Medulla oblongata (tissue), 1 donor: ENCODE measurements at regions not wholly inside any gene's neighbourhood (a gene's known extent, or its start where the extent isn't known, plus 50 kb on each side); places are given as distances from the start of the nearest gene placed in this dataset.

Experiments used
- DNase-seq: peaks from one replicate; pipeline ENCODE4 v3.0.0-alpha.2; 2015; ENCODE audit errors: extremely low spot score

GRCh38 chr13:59531571-59532091 is 632.1 kb downstream of the DIAPH3 start:
- peak; percentile 83 for DNase-seq

DNA sequence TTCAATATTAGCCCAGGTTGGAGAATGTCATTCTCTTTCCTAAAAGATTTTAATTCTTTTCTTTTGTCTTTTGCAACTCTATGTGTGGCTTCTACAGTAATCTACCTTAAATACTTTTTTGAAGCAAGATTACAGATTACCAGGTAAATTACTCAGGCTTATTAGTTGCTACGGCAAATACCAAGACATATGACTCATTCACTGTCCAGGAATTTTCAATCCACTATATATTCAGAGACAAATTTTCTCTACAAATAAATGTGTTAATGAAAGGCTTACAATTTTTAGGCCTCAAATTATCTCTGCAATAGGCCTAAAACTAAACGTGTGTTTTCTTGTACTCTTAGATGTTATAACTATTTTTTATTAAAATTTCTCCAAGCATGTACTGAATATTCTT is 631.3 kb downstream of the DIAPH3 start:
- DNase-seq = no peak

DNA sequence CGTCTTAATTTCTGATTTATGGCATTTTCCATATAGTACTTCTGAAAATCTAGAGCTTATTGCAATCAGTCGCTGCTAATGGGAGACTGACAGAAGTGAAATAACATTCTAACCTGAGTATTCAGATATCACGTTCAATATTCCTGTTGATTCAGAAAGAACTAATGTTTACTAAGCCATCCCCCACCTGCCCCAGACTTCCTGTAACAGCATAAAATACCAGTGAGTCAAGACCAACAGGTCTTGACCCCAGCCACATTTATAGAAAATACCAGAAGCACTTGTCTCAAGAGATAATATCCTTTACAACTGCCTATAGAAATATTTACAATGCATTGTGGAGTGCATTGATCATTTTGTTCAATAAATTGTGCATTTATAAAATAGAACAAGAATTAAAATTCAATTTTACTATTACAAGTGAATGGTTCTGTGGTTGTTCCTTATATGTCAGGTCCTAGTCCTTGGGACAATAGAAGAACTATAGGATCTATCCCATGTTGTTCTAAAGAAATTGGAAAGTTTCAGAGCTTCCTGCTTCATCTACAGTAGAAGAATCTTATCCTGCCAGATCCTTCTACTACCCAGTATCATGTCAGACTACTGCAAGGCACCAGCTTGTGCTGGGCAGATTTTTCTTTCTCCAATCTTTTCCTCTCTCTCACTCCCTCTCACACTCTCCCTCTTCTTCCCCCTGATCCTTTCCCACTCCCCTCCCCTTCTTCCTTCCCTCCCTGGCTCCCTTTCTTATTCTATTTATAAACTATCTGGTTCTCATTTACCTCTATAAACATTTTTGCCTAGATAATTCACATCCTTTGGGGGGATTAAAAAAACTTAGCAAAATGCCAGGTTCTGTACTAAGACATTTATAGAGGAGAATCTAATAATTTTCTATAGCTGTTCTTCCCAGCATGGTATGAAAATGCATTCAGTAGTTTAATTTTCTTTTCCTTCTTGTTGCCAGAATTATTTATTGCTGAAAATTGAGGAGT is 629.9 kb downstream of the DIAPH3 start:
- DNase-seq = no peak

DNA sequence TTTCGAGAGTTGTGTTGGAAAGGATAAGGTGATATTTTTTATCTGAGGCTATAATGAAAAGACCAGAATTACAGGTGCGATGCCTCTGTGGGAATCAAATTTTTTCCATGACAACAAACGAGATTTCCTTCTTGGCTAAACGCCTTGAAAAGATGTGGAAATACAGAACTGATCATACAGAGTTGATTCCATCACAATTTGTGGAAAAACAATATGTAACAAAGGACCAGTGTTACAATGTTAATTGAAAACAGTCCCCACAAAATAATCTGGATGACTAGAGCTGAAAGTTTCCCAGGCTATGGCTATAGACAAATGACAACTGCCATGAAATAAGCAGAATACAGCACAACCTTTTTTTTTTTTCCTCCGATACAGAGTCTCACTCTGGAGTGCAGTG is 628.9 kb downstream of the DIAPH3 start:
- DNase-seq = no peak

GRCh38 chr13:59537500-59537899 is 626.2 kb downstream of the DIAPH3 start:
- no peak for DNase-seq

- no peak for DNase-seq
These were observed 625.2 kb downstream of the DIAPH3 start for GRCh38 chr13:59538512-59538911.

DNA sequence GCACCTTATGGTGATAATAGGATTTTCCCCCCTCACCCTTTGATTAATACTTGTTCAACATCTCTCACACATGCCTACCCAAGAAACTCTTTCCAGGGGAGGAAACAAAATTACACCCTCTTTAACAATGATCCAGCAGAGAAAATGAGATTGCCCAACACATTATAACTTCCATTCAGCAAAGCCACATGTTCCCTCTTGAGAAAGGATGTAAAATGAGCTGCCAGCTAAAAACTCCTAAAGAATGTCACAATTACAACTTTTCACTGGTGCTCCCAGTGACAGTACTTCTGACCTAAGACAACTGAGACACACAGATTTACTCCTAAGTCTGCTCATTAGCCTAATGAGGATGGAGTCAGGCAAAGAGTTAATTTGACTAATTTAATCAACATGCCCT is 621.4 kb downstream of the DIAPH3 start:
- DNase-seq = no peak

- no peak for DNase-seq
These were observed 620.3 kb downstream of the DIAPH3 start for GRCh38 chr13:59543418-59543817.

DNA sequence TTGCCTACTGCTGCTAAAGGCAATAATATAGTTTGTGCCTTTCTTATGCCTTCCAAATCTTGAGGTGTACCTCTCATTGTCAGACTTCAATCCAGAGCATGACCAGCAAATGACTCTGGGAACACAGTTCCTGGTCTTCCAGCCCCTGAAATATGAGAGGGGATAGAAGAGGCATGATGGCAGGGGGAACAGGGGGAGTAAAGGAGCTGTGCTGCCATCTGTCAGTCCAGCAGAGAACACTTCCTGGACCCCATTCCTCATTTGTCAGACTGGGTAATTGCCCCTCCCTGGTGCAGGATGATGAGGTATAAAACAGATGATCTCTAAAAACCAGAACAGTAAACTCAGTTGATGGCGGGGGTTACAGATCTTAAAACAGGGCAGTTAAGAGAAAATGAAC is 618.7 kb downstream of the DIAPH3 start:
- DNase-seq = no peak

DNA sequence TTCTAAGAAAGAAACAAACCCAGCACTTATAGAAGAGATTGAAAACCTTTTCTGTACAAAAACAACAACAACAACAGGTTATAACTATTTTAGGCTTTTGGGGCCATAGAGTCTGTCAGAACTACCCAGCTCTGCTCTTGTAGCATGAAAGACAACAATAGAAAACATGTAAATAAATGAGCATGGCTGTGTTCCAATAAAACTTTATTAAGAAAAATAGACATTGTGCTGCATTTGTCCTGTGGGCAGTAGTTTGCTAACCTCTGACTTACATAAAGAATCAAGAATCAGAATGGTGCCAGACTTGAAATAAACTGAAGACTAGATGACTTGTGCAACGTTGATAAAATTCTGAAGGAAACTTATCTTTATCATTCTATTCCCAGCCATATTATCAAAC is 617.5 kb downstream of the DIAPH3 start:
- no peak for DNase-seq

DNA sequence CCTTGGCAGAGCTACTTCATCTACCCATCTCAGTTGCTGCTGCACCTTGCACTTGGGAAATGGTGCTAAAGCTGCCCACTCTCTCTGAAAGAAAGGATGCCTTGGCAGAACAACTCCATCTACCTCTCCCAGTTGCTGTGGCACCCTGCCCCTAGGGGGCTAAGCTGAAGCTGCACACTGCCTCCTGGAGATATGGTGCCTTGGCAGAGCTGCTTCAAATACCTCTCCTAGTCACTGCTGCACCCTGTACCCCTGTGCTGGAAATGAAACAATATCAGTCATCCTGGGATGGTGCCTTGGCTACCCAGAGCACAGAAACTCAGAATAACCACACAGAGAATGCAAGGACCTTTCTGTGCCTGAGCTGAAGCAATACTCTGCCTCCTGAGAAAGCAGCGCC is 615.8 kb downstream of the DIAPH3 start:
- DNase-seq = no peak

DNA sequence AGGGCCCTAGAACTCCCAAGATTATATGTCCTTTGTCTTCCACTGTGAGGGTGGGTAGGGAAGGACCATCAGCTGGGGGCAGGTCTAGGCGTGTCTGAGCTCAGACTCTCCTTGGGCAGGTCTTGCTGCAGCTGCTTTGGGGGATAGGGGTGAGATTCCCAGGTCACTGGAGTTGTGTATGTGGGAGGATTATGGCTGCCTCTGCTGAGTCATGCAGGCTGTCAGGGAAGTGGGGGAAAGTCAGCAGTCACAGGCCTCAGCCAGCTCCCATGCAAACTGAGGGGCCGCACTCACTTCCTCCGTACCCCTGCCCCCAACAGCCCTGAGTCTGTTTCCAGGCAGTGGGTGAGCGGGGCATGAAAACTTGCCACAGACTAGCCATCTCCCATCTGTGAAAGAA is 600.8 kb downstream of the DIAPH3 start:
- no peak for DNase-seq

DNA sequence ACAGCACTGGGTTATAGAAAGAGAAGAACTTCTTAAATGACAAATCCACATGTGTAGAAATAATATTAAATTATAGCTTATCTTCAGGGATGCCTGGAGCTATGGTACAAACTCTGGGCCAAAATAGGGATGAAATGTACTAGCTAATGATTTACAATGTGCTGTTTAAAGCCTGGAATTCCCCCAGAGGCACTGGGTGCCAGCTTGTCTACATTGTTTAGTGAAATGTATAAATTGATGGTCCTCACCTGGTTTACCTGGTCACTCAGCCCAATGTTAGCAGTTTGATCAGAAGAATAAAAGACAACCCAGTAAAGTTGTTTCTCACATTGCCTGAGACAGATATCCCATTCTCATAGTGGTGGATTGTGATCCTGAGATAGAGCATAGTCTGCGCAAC is 597.2 kb downstream of the DIAPH3 start:
- DNase-seq = no peak

DNA sequence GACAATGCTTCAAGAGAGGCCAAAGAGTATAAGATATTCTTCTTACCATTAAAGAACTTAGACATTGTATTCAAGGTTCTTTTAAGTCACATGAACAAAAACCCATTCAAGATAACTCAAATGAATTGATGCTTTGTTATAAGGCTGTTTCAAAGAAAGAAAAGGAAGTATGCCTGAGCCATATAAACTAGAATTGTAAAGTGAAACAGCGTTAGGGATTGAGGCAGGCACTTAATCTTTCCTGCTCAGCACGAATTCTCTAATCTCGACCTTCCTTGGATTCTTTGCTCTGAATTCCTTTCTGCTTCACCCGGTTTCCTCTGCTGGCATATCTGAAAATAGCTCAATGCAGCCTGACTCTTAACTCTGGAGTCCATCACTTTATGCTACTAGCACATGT is 595.4 kb downstream of the DIAPH3 start:
- DNase-seq = no peak

DNA sequence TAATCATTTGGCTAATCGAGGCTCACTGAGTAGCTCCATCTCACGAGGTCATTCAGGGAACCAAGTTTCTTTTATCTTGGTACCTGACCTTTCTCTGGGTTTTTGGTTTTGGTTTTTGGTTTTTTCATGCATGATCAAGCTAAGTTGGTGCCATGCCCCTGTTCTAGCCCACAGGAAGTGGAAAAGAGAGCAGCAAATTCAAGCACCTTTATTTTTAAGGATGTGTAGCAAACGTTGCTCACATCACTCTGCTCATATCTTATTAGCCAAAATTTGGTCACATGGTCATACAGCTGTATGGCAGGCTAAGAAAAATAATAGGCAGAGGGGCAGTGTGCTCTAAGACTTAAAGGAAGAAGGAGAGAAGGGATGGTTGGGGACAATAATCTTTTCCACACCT is 593.5 kb downstream of the DIAPH3 start:
- no peak for DNase-seq

- DNase-seq = no peak
These were observed 579.6 kb downstream of the DIAPH3 start for GRCh38 chr13:59584101-59584500.

GRCh38 chr13:59584761-59585670 is 578.7 kb downstream of the DIAPH3 start:
- no peak for DNase-seq

- no peak for DNase-seq
These were observed 576.7 kb downstream of the DIAPH3 start for GRCh38 chr13:59587030-59587429.

DNA sequence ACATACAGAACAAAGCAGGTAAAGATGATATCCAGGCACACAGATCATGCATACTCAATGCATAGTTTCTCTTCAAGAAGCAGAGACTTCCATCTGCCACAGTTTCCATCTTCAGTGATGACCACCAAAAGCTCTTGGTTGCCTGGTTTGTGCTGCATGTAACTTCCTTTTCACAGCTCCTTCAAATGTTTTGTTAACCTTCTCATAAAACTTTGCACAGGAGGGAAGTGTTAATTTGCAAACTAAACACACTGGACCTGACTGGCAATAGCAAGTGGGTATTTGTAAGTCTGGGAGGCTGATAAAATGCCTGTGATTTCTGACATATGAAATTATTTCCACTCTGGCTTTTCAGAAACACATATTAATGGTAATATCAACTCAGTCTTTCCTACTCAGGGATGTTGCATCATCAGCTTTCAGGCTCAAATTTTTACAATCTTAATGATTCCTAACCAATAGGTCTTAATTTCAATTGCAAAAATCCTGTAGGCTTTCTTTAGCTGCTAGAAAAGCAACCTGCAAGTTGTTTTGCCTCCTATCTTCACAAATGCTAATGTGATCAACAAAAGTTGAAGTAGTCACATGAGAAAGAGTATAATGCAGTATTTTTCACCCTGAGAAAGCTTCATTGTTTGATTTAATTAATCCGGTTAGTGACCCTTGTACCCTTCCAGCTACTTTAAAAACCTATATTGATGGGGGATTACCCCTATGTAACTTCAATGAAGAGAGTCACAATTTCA is 575.6 kb downstream of the DIAPH3 start:
- DNase-seq = no peak

- DNase-seq = no peak
These were observed 575.0 kb downstream of the DIAPH3 start for GRCh38 chr13:59588717-59589067.

- DNase-seq = no peak
These were observed 561.7 kb downstream of the DIAPH3 start for GRCh38 chr13:59601993-59602392.

- DNase-seq = no peak
These were observed 560.1 kb downstream of the DIAPH3 start for GRCh38 chr13:59603646-59604045.
